ENCODE measurements at regions not wholly inside any gene's neighbourhood (a gene's known extent, or its start where the extent isn't known, plus 50 kb on each side); places are given as distances from the start of the nearest gene placed in this dataset.

GRCh38 chr4:13797061-13797460 is 169.5 kb upstream of the BOD1L1 start:
- TF ChIP-seq RFX5 (IDR thresholded peaks at IDR 0.05; ENCODE audit: low read length) = no peak
- no peak for TF ChIP-seq CTCF (IDR thresholded peaks at IDR 0.05)
- no peak for TF ChIP-seq USF2 (IDR thresholded peaks at IDR 0.05; ENCODE audit: borderline replicate concordance, low read depth, low read length)
- no peak for TF ChIP-seq SMC3 (IDR thresholded peaks at IDR 0.05; ENCODE audit: low read depth, low read length)
- no peak for TF ChIP-seq GABPA (IDR thresholded peaks at IDR 0.05; ENCODE audit: low read depth)
- no peak for TF ChIP-seq ZBTB33 (IDR thresholded peaks at IDR 0.05; ENCODE audit: borderline replicate concordance, low read depth)
- TF ChIP-seq FOXM1 (IDR thresholded peaks at IDR 0.05; ENCODE audit: low read depth) = no peak
- TF ChIP-seq NFIC (IDR thresholded peaks at IDR 0.05; ENCODE audit: borderline replicate concordance) = no peak
- no peak for TF ChIP-seq CHD2 (IDR thresholded peaks at IDR 0.05; ENCODE audit: low read length, partially characterized antibody)
- TF ChIP-seq TAF1 (IDR thresholded peaks at IDR 0.05; ENCODE audit: borderline replicate concordance, low read depth, low read length) = no peak
- no peak for TF ChIP-seq FOXJ3 (CRISPR knock-in tag; IDR thresholded peaks at IDR 0.05)
- no peak for TF ChIP-seq ELF1 (IDR thresholded peaks at IDR 0.05)
- no peak for TF ChIP-seq TCF12 (IDR thresholded peaks at IDR 0.05)

All from SK-N-SH (cell line).